ENCODE measurements at regions not wholly inside any gene's neighbourhood (a gene's known extent, or its start where the extent isn't known, plus 50 kb on each side); places are given as distances from the start of the nearest gene placed in this dataset.
"Not testable (repeated sequence)": the region's sequence is repeated elsewhere in the genome, so short reads cannot be mapped to it uniquely, and the experiment has no call there.

DNA sequence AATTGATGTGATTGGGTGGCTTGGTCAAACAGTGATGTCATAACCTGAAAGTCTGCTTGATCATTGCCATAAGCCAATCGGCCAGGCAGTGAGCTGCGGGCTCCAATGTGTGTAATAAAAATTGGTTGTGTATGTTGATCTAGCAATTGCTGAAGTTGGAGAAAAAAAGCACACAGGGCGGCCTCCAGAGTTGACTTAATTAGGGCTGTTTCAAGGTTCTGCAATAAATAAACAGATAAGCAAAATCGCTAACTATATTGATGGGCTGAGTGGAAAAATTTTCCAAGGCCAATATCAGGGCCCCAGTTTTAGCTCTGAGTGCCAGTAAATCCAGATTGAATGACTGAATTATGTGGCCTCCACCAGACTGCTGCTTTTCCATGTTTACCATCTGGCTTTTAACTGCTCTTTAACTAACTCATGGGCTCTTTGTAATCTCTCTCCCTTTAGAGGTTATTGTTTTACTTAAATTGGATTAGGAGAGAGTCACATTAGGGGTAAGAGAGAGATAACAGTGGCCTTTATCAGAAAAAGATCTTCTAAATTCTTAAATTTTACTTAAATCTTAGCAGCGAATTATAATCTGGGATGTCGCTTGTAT lies 160.6 kb upstream of the WDFY3 start:
- H3K36me3 ChIP-seq: no peaks in the 10 kb centered on the region
- H3K9me3 ChIP-seq: no peaks in the 10 kb centered on the region
- intact Hi-C loops (cut with DNase I): no loop called here
- no peak overlapping the region for H3K27ac ChIP-seq
- no peaks in the 10 kb centered on the region for H3K27me3 ChIP-seq
- DNase-seq (ENCODE audit: low spot score in 2 of 2): no peak
- TF ChIP-seq, protein P1, sequence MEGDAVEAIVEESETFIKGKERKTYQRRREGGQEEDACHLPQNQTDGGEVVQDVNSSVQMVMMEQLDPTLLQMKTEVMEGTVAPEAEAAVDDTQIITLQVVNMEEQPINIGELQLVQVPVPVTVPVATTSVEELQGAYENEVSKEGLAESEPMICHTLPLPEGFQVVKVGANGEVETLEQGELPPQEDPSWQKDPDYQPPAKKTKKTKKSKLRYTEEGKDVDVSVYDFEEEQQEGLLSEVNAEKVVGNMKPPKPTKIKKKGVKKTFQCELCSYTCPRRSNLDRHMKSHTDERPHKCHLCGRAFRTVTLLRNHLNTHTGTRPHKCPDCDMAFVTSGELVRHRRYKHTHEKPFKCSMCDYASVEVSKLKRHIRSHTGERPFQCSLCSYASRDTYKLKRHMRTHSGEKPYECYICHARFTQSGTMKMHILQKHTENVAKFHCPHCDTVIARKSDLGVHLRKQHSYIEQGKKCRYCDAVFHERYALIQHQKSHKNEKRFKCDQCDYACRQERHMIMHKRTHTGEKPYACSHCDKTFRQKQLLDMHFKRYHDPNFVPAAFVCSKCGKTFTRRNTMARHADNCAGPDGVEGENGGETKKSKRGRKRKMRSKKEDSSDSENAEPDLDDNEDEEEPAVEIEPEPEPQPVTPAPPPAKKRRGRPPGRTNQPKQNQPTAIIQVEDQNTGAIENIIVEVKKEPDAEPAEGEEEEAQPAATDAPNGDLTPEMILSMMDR (IDR thresholded peaks at IDR 0.05): no peak
- H3K4me1 ChIP-seq: no peaks in the 10 kb centered on the region
- H3K4me3 ChIP-seq: no peak overlapping the region

DNA sequence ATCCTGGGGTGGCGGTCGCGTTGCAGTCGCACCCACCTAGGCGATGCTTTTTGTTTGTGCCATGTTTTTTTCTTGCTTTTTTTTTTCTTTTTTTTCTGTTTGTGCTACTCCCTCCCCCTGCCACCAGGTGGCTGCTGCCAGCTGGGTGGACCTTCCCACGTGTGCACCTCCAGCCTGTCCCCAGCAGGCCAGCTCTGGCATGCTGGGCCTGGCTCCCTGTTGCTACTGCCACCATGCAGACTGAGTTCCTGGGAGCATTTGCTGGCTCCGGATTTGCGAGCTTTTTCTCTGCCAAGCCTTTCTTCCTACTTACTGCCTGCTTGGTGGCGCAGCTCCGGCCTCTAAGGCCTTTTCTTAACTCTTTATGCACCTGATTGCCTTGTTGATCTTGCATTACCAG lies 161.2 kb upstream of the WDFY3 start:
- Histone ChIP-seq H3K4me3 (no peak overlapping the region), H3K27ac (no peak overlapping the region), H3K36me3 (no peaks in the 10 kb centered on the region), H3K9me3 (no peaks in the 10 kb centered on the region), H3K27me3 (no peaks in the 10 kb centered on the region), H3K4me1 (no peaks in the 10 kb centered on the region)
- intact Hi-C loops (cut with DNase I): no loop called here
- DNase-seq (ENCODE audit: low spot score in 2 of 2): no peak
- TF ChIP-seq, protein P1 (IDR thresholded peaks at IDR 0.05): no peak

DNA sequence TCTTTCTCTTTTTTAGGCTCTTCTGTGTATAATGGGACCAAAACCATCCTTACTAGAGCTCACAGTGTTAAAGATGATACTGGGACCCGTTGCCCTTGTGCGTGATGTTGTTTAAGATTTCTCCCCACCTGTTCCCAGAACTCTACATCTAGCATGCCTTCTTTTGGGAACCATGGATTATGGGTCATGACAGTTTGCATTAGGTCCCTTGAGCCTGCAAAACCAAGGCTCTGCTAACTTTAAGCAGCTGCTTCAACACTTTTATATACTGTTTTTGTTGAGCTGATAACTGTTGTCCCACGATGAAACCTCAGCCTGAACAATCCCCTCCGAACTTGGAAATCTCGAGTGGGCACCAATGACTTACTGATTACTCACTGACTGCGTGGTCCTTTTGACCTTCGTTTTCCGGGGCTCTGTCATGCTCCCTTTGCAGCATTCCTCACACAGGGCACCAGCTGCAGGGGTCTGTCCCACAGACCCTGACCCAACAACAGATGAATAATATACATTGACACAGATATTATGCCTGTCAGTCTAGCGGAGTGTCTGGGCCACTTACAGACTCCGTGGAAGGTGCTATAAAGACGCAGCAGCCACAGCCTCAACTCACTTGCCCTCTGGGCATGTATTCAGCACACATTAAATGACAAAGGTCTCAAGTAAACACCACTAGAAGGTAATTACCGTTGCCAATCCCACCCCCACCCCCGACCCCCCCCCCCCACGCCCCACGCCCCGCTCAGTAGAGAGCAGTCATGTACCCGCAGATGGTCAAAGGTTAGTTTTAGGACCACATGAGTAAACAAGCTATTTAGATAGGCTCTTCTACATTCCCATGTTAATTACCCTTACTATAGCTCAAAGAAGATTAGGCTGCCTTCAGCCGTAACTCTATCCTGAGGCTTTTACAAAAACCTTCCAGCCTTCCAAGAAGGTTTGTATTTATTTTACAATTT lies 162.0 kb upstream of the WDFY3 start:
- H3K36me3 ChIP-seq: no peaks in the 10 kb centered on the region
- TF ChIP-seq, protein P1 (IDR thresholded peaks at IDR 0.05): no peak
- intact Hi-C loops (cut with DNase I): no loop called here
- H3K4me3 ChIP-seq: no peak overlapping the region
- no peak for DNase-seq (ENCODE audit: low spot score in 2 of 2)
- no peaks in the 10 kb centered on the region for H3K4me1 ChIP-seq
- H3K27ac ChIP-seq: no peak overlapping the region
- H3K27me3 ChIP-seq: no peaks in the 10 kb centered on the region
- H3K9me3 ChIP-seq: no peaks in the 10 kb centered on the region

DNA sequence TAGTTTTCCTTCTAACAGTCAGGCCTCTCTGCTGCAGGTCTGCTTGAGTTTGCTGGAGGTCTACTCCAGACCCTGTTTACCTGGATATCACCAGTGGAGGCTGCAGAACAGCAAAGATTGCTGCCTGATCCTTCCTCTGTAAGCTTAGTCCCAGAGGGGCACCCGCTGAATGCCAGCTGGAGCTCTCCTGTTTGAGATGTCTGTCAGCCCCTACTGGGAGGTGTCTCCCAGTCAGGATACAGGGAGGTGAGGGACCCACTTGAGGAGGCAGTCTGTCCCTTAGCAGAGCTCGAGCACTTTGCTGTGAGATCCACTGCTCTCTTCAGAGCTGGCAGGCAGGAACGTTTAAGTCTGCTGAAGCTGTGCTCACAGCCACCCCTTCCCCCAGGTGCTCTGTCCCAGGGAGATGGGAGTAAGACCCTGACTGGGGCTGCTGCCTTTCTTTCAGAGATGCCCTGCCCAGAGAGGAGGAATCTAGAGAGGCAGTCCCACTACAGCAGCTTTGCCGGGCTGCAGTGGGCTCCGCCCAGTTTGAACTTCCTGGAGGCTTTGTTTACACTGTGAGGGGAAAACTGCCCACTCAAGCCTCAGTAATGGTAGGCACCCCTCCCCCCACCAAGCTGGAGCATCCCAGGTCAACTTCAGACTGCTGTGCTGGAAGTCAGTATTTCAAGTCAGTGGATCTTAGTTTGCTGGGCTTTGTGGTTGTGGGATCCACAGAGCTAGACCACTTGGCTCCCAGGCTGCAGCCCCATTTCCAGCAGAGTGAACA lies 163.1 kb upstream of the WDFY3 start:
- intact Hi-C loops (cut with DNase I); H3K9me3 ChIP-seq; H3K36me3 ChIP-seq; H3K4me3 ChIP-seq; H3K27ac ChIP-seq; H3K27me3 ChIP-seq; H3K4me1 ChIP-seq; DNase-seq (ENCODE audit: low spot score in 2 of 2): not testable (repeated sequence)

DNA sequence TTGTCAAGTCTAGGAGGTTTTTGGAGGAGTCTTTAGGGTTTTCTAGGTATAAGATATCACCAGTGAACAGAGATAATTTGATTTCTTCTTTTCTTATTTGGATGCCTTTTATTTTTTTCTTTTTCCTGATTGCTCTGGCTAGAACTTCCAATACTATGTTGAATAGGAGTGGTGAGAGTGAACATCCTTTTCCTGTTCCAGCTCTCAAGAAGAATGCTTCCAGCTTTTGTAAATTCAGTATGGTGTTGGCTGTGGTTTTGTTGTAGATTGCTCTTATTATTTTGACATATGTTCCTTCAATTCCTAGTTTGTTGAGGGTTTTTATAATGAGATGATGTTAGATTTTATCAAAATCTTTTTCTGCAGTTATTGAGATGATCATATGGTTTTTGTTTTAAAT lies 165.6 kb upstream of the WDFY3 start:
- H3K27me3 ChIP-seq: no peaks in the 10 kb centered on the region
- H3K4me1 ChIP-seq: no peaks in the 10 kb centered on the region
- DNase-seq (ENCODE audit: low spot score in 2 of 2): no peak
- intact Hi-C loops (cut with DNase I): no loop called here
- no peak overlapping the region for H3K4me3 ChIP-seq
- no peaks in the 10 kb centered on the region for H3K36me3 ChIP-seq
- TF ChIP-seq, protein P1 (IDR thresholded peaks at IDR 0.05): no peak
- H3K27ac ChIP-seq: no peak overlapping the region
- no peaks in the 10 kb centered on the region for H3K9me3 ChIP-seq

DNA sequence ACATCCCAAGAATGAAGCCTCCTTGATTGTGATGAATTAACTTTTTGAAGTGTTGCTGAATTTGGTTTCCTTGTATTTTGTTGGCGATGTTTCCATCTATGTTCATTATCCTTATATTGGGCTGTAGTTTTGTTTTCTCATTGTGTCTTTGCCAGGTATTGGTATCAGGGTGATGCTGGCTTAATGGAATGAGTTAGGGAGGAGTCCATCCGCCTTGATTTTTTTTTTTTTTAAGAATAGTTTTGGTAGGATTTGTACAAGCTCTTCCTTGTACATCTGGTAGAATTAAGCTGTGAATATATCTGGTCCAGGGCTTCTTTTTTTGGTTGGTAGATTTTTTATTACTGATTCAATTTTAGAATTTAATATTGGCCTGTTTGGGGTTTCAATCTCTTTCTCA lies 166.1 kb upstream of the WDFY3 start:
- no peaks in the 10 kb centered on the region for H3K36me3 ChIP-seq
- no peak for DNase-seq (ENCODE audit: low spot score in 2 of 2)
- TF ChIP-seq, protein P1 (IDR thresholded peaks at IDR 0.05): no peak
- H3K4me3 ChIP-seq: no peak overlapping the region
- H3K27ac ChIP-seq: no peak overlapping the region
- intact Hi-C loops (cut with DNase I): no loop called here
- H3K4me1 ChIP-seq: no peaks in the 10 kb centered on the region
- no peaks in the 10 kb centered on the region for H3K9me3 ChIP-seq
- H3K27me3 ChIP-seq: no peaks in the 10 kb centered on the region

DNA sequence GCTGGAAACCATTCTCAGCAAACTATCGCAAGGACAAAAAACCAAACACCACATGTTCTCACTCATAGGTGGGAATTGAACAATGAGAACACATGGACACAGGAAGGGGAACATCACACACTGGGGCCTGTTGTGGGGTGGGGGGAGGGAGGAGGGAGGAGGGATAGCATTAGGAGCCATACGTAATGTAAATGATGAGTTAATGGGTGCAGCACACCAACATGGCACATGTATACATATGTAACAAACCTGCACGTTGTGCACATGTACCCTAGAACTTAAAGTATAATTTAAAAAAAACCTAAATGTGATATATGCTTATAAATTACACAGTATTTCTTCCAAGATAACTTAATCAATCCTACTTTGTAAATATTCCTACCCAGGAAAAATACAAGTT lies 173.3 kb upstream of the WDFY3 start:
- H3K36me3 ChIP-seq; H3K4me1 ChIP-seq; DNase-seq (ENCODE audit: low spot score in 2 of 2); H3K9me3 ChIP-seq; intact Hi-C loops (cut with DNase I); H3K27ac ChIP-seq; H3K27me3 ChIP-seq; H3K4me3 ChIP-seq: not testable (repeated sequence)
